LNCAP (cell line): ENCODE measurements at regions not wholly inside any gene's neighbourhood (a gene's known extent, or its start where the extent isn't known, plus 50 kb on each side); places are given as distances from the start of the nearest gene placed in this dataset.

Experiments used
- CTCF ChIP-seq: fragments of 450-650 bp; IDR thresholded peaks from 2 replicates; pipeline ENCODE4 v1.5.1; 2017; ENCODE audit warnings: mild to moderate bottlenecking

- TF ChIP-seq CTCF: no peak
These were observed 333.9 kb upstream of the TBC1D5 start for GRCh38 chr3:18076301-18076700.

GRCh38 chr3:18075799-18076198 lies 333.4 kb upstream of the TBC1D5 start:
- no peak for TF ChIP-seq CTCF

- no peak for TF ChIP-seq CTCF
These were observed 329.4 kb upstream of the TBC1D5 start for GRCh38 chr3:18071833-18072232.

- no peak for TF ChIP-seq CTCF
These were observed 328.5 kb upstream of the TBC1D5 start for GRCh38 chr3:18070944-18071343.

- TF ChIP-seq CTCF: no peak
These were observed 327.8 kb upstream of the TBC1D5 start for GRCh38 chr3:18070231-18070630.

- TF ChIP-seq CTCF: no peak
These were observed 327.1 kb upstream of the TBC1D5 start for GRCh38 chr3:18069568-18069967.

GRCh38 chr3:18066899-18067582 lies 324.6 kb upstream of the TBC1D5 start:
- TF ChIP-seq CTCF: no peak

GRCh38 chr3:18064586-18064985 lies 322.2 kb upstream of the TBC1D5 start:
- TF ChIP-seq CTCF: no peak
